ENCODE measurements at regions not wholly inside any gene's neighbourhood (a gene's known extent, or its start where the extent isn't known, plus 50 kb on each side); places are given as distances from the start of the nearest gene placed in this dataset.

DNA sequence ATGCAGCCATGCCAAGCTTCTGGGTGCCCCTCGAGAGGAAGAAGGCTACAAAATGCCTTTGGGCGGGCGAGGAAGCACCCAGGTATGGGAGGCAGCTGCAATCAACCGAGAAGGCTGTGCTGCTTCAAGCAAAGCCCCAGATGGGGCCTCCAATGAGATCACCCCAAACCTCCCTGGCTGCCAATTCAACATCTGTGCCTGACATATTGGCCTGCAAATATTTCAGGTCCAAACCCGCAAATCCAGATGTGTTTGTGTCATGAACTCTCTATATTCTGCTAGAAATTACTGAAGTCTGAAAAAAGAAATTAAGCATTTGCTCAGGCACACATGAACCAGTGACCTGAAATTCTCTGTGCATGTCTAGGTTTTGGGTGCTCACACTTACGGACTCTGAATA lies 78.8 kb upstream of the RCN1 start:
- POLR2A ChIA-PET: no interaction called here
- intact Hi-C loops (cut with micrococcal nuclease; ENCODE audit: unreplicated experiment): no loop called here
- Histone ChIP-seq H3K4me3 (ENCODE audit: low read depth, low read length, poor library complexity, severe bottlenecking) (no peak overlapping the region), H3K4me2 (ENCODE audit: low read length) (no peak overlapping the region), H3K79me2 (ENCODE audit: insufficient read depth, low read depth, low read length) (no peaks in the 10 kb centered on the region), H3K9me3 (ENCODE audit: low read length) (no peaks in the 10 kb centered on the region), H2AFZ (ENCODE audit: low read length) (no peak overlapping the region), H3K9me2 (ENCODE audit: insufficient read depth, low read length) (no peaks in the 10 kb centered on the region), H4K20me1 (ENCODE audit: insufficient read depth, low read length) (no peaks in the 10 kb centered on the region), H3K36me3 (ENCODE audit: insufficient read depth, low read length) (no peaks in the 10 kb centered on the region), H3K27ac (ENCODE audit: low read depth, low read length, poor library complexity, severe bottlenecking) (no peak overlapping the region), H3K4me1 (ENCODE audit: insufficient read depth, low read length, poor library complexity, severe bottlenecking) (no peaks in the 10 kb centered on the region)
- TF ChIP-seq, protein P1, sequence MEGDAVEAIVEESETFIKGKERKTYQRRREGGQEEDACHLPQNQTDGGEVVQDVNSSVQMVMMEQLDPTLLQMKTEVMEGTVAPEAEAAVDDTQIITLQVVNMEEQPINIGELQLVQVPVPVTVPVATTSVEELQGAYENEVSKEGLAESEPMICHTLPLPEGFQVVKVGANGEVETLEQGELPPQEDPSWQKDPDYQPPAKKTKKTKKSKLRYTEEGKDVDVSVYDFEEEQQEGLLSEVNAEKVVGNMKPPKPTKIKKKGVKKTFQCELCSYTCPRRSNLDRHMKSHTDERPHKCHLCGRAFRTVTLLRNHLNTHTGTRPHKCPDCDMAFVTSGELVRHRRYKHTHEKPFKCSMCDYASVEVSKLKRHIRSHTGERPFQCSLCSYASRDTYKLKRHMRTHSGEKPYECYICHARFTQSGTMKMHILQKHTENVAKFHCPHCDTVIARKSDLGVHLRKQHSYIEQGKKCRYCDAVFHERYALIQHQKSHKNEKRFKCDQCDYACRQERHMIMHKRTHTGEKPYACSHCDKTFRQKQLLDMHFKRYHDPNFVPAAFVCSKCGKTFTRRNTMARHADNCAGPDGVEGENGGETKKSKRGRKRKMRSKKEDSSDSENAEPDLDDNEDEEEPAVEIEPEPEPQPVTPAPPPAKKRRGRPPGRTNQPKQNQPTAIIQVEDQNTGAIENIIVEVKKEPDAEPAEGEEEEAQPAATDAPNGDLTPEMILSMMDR (conservative IDR thresholded peaks at IDR 0.05; ENCODE audit: low read length): no peak
- TF ChIP-seq EZH2phosphoT487 (IDR thresholded peaks at IDR 0.05; ENCODE audit: borderline replicate concordance, low read depth, low read length): no peak
- no TSS peak for BruUV-seq (replicated peaks)
- CTCF ChIA-PET (ENCODE audit: unreplicated experiment): no interaction called here
- no peak for DNase-seq (ENCODE audit: low spot score)

DNA sequence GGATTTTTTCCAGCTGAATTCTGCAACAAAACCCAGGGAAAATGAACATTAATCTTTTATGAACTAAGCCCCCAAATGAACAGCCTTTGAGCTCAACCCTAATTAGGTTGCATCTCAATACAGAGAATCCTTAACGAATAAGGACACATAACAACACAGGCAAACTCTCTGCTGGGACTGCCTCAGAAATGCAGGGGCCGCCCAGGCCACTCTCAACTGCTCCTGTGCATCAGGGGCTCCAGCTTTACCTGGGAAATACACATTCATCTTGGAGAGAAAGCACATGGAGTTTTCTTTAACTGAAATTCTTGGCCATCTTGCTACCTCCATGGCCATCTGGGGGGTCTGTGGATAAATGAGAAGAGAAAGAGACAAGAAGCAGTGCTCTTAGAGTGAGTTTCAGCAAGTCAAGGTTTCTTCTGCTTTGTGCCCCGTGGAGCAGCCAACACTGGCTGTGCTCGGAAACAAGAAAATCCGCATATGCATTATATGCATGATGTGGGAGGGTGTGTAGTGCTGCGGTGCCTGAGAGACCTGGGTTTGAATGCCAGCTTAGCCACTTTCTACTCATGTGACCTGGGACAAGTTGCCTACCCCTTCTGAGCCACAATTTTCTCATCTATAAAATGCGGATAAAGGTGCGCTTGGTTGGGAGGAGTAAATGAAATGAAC lies 81.9 kb upstream of the RCN1 start:
- Histone ChIP-seq H4K20me1 (ENCODE audit: insufficient read depth, low read length) (no peaks in the 10 kb centered on the region), H3K4me2 (ENCODE audit: low read length) (no peak overlapping the region), H3K4me1 (ENCODE audit: insufficient read depth, low read length, poor library complexity, severe bottlenecking) (no peaks in the 10 kb centered on the region), H3K9me3 (ENCODE audit: low read length) (no peaks in the 10 kb centered on the region), H3K27ac (ENCODE audit: low read depth, low read length, poor library complexity, severe bottlenecking) (no peak overlapping the region), H3K9me2 (ENCODE audit: insufficient read depth, low read length) (no peaks in the 10 kb centered on the region), H3K4me3 (ENCODE audit: low read depth, low read length, poor library complexity, severe bottlenecking) (no peak overlapping the region), H3K79me2 (ENCODE audit: insufficient read depth, low read depth, low read length) (no peaks in the 10 kb centered on the region), H2AFZ (ENCODE audit: low read length) (no peak overlapping the region), H3K36me3 (ENCODE audit: insufficient read depth, low read length) (no peaks in the 10 kb centered on the region)
- no TSS peak for BruUV-seq (replicated peaks)
- intact Hi-C loops (cut with micrococcal nuclease; ENCODE audit: unreplicated experiment): loop anchor here (10.0 kb wide), 1 partner anchor 614 kb away; no protein-coding TSS in a partner anchor
- no peak for DNase-seq (ENCODE audit: low spot score)
- POLR2A ChIA-PET: no interaction called here
- no peak for TF ChIP-seq EZH2phosphoT487 (IDR thresholded peaks at IDR 0.05; ENCODE audit: borderline replicate concordance, low read depth, low read length)
- TF ChIP-seq, protein P1 (conservative IDR thresholded peaks at IDR 0.05; ENCODE audit: low read length): no peak
- CTCF ChIA-PET (ENCODE audit: unreplicated experiment): no interaction called here

DNA sequence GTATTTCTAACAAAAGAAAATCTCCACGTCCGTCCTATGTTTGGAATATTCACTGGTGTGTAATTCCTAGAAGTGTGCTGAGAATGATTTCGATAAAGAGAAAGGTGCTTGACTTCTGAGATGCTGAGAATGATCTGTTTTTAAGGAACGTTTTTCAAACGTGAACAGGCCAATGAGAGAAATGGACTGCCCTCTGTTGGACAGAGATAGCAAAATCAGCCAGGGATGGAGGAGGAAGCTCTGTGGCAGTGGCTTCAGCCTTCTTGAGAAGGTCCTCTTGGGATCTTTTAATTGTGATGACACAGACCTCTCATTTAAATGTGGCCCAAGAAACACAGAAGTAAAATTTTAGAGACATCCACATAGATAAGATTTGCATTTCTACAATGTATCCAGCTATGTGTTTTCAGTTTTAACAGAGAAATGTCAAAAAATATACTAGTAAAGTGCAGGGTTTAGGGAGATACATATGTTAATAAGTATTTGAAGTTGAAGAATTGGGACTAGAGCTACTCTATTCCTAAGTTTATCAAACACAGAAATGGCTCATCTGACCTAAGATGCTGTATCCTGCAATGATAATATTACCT lies 84.0 kb upstream of the RCN1 start:
- intact Hi-C loops (cut with micrococcal nuclease; ENCODE audit: unreplicated experiment): loop anchor here (10.0 kb wide), 1 partner anchor 612 kb away; no protein-coding TSS in a partner anchor

More for the DNA sequence above, 84.0 kb upstream of the RCN1 start:
- H4K20me1 ChIP-seq (ENCODE audit: insufficient read depth, low read length): no peaks in the 10 kb centered on the region
- peak; percentile 37 for DNase-seq (ENCODE audit: low spot score)
- H3K79me2 ChIP-seq (ENCODE audit: insufficient read depth, low read depth, low read length): no peaks in the 10 kb centered on the region
- no peaks in the 10 kb centered on the region for H3K36me3 ChIP-seq (ENCODE audit: insufficient read depth, low read length)
- BruUV-seq (replicated peaks): no TSS peak
- H3K9me3 ChIP-seq (ENCODE audit: low read length): no peaks in the 10 kb centered on the region
- no peaks in the 10 kb centered on the region for H3K4me1 ChIP-seq (ENCODE audit: insufficient read depth, low read length, poor library complexity, severe bottlenecking)
- ChIA-PET POLR2A (no interaction called here), CTCF (ENCODE audit: unreplicated experiment) (interaction anchor here (0.7 kb wide), 1 partner anchor 187 kb away, joined by 3 read pairs; no protein-coding TSS in a partner anchor)
- H3K9me2 ChIP-seq (ENCODE audit: insufficient read depth, low read length): no peaks in the 10 kb centered on the region
- no peak overlapping the region for H3K27ac ChIP-seq (ENCODE audit: low read depth, low read length, poor library complexity, severe bottlenecking)
- no peak overlapping the region for H3K4me2 ChIP-seq (ENCODE audit: low read length)
- no peak overlapping the region for H3K4me3 ChIP-seq (ENCODE audit: low read depth, low read length, poor library complexity, severe bottlenecking)
- no peak for TF ChIP-seq EZH2phosphoT487 (IDR thresholded peaks at IDR 0.05; ENCODE audit: borderline replicate concordance, low read depth, low read length)
- TF ChIP-seq, protein P1 (conservative IDR thresholded peaks at IDR 0.05; ENCODE audit: low read length): peak; percentile 82
- H2AFZ ChIP-seq (ENCODE audit: low read length): no peak overlapping the region
